Mesendoderm (in vitro differentiated cells): ENCODE measurements at regions not wholly inside any gene's neighbourhood (a gene's known extent, or its start where the extent isn't known, plus 50 kb on each side); places are given as distances from the start of the nearest gene placed in this dataset.

Experiments
- DNase-seq: peaks from one replicate; pipeline ENCODE4 v3.0.0; 2013
- H2AK5ac ChIP-seq: 2 replicates; pipeline ENCODE4 v1.6.1; 2013; ENCODE audit warnings: low read length, inconsistent platforms
- H2BK120ac ChIP-seq: 2 replicates; pipeline ENCODE4 v1.6.1; 2013; ENCODE audit warnings: low read depth, mild to moderate bottlenecking, low read length, moderate library complexity, mixed read lengths
- H2BK15ac ChIP-seq: replicated peaks from 2 replicates; pipeline ENCODE4 v1.6.1; 2013; ENCODE audit warnings: low read depth, mild to moderate bottlenecking, moderate library complexity
- H2BK5ac ChIP-seq: 2 replicates; pipeline ENCODE4 v1.6.1; 2013; ENCODE audit warnings: low read length, inconsistent platforms
- H3K18ac ChIP-seq: 2 replicates; pipeline ENCODE4 v1.6.1; 2013; ENCODE audit warnings: mild to moderate bottlenecking, low read length, mixed read lengths
- H3K23ac ChIP-seq: one replicate; pipeline ENCODE4 v1.6.1; 2013; ENCODE audit warnings: low read length
- H3K27ac ChIP-seq: 2 replicates; pipeline ENCODE4 v1.5.1; 2013; ENCODE audit warnings: low read depth, mild to moderate bottlenecking, inconsistent platforms, low read length, moderate library complexity
- H3K27me3 ChIP-seq: 2 replicates; pipeline ENCODE4 v1.6.1; 2013; ENCODE audit warnings: low read length, control low read depth, mild to moderate bottlenecking, inconsistent platforms; ENCODE audit not compliant: insufficient read depth, poor library complexity
- H3K36me3 ChIP-seq: 2 replicates; pipeline ENCODE4 v1.6.1; 2013; ENCODE audit warnings: low read length, inconsistent platforms; ENCODE audit not compliant: control insufficient read depth, insufficient read depth
- H3K4ac ChIP-seq: one replicate; pipeline ENCODE4 v1.6.1; 2013; ENCODE audit warnings: low read depth, mild to moderate bottlenecking, low read length, moderate library complexity
- H3K4me1 ChIP-seq: 2 replicates; pipeline ENCODE4 v1.6.1; 2013; ENCODE audit warnings: low read depth, low read length, inconsistent platforms; ENCODE audit not compliant: control insufficient read depth
- H3K4me2 ChIP-seq: 2 replicates; pipeline ENCODE4 v1.6.1; 2013; ENCODE audit warnings: low read length
- H3K4me3 ChIP-seq: 2 replicates; pipeline ENCODE4 v1.5.1; 2013; ENCODE audit warnings: mild to moderate bottlenecking, low read length
- H3K56ac ChIP-seq: one replicate; pipeline ENCODE4 v1.6.1; 2013; ENCODE audit warnings: low read length
- H3K79me1 ChIP-seq: 2 replicates; pipeline ENCODE4 v1.6.1; 2013; ENCODE audit warnings: low read length, inconsistent platforms
- H3K79me2 ChIP-seq: 2 replicates; pipeline ENCODE4 v1.6.1; 2013; ENCODE audit warnings: mild to moderate bottlenecking, low read length; ENCODE audit not compliant: control insufficient read depth, insufficient read depth
- H3K9ac ChIP-seq: 2 replicates; pipeline ENCODE4 v1.6.1; 2013; ENCODE audit warnings: low read length, inconsistent platforms
- H4K5ac ChIP-seq: one replicate; pipeline ENCODE4 v1.6.1; 2013; ENCODE audit warnings: low read length
- H4K8ac ChIP-seq: one replicate; pipeline ENCODE4 v1.6.1; 2013; ENCODE audit warnings: low read depth, mild to moderate bottlenecking, control low read depth, low read length, moderate library complexity
- WGBS: extraction: QIAGEN DNeasy Blood & Tissue Kit; methylation state at CpG from one replicate; pipeline ENCODE4 v1.1.7; 2013; ENCODE audit warnings: low lambda C conversion rate, missing lambda C conversion rate; ENCODE audit not compliant: insufficient coverage; ENCODE audit errors: extremely low coverage; 5-methylcytosine and 5-hydroxymethylcytosine counted together

DNA sequence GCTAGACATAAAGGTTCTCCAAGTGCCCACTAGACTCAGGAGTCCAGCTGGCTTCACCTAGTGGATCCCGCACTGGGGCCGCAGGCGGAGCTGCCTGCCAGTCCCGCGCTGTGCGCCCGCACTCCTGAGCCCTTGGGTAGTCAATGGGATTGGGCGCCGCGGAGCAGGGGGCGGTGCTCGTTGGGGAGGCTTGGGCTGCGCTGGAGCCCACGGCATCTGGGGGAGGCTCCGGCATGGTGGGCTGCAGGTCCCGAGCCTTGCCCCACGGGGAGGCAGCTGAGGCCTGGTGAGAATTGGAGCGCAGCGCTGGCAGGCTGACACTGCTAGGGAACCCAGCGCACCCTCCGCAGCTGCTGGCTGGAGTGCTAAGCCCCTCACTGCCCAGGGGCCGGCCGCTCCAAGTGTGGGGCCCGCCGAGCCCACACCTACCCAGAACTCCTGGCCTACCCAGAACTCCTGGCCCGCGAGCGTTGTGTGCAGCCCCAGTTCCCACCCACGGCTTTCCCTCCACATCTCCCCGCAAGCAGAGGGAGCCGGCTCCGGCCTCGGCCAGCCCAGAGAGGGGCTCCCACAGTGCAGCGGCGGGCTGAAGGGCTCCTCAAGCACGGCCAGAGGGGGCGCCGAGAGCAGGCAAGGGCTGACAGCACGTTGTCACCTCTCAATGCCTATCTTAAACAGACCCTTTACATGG, 260.7 kb upstream of the DMRT1 start:
- H3K4me3 ChIP-seq = no peak overlapping the region
- no peak for DNase-seq
- no peak overlapping the region for H2BK15ac ChIP-seq
- H4K5ac ChIP-seq = no peak overlapping the region
- no peaks in the 10 kb centered on the region for H3K27me3 ChIP-seq
- no peak overlapping the region for H3K56ac ChIP-seq
- H4K8ac ChIP-seq = no peak overlapping the region
- no peak overlapping the region for H2AK5ac ChIP-seq
- H3K4ac ChIP-seq = no peak overlapping the region
- no peak overlapping the region for H3K23ac ChIP-seq
- no CpG with 5 or more reads among the region's 39 CpGs for WGBS
- H3K36me3 ChIP-seq = no peaks in the 10 kb centered on the region
- no peaks in the 10 kb centered on the region for H3K79me2 ChIP-seq
- H3K4me1 ChIP-seq = no peaks in the 10 kb centered on the region
- no peaks in the 10 kb centered on the region for H3K79me1 ChIP-seq
- no peak overlapping the region for H2BK120ac ChIP-seq
- H3K27ac ChIP-seq = no peak overlapping the region
- no peak overlapping the region for H3K9ac ChIP-seq
- no peak overlapping the region for H3K4me2 ChIP-seq
- no peak overlapping the region for H3K18ac ChIP-seq
- no peak overlapping the region for H2BK5ac ChIP-seq

DNA sequence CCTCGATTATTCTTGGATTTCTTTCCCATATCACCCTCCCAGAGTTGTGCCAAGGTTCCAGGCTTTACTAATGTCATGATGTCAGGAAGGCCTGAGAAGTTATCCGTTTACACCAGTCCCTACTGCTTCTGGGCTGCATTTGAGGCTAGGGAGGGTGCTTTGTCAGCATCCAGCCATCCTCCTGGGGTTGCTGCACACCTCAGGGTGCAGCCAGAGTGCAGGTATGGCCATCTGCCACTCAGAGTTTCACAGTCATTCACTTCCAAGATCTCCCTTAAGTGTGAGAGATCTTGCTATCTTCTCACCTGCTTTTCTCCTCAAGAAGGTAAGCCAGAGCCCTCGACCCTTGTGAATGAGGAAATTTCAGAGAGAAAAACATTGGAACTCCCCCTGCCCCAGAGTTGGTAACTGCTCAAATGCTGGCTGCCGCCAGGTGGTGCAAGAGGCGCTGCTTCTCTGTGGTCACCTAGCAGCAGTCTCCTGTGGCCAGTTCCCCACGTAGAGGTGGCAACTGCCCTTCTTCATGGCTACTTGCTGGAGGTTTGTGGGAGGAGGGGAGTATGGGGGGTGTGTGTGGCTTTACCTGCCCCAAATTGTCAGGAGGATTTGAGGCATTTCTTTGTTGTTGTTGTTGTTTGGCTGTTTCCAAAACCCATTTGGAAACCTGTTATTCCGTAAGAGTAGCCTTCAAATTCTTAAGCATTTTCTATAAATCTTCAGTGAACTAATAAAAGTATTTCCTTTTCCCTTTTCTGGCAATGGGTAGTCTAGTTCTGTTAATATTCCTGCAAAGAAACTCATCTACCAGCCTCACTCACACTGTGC, 259.6 kb upstream of the DMRT1 start:
- H3K56ac ChIP-seq = no peak overlapping the region
- WGBS = no CpG with 5 or more reads among the region's 7 CpGs
- DNase-seq = peak; percentile 58

DNA sequence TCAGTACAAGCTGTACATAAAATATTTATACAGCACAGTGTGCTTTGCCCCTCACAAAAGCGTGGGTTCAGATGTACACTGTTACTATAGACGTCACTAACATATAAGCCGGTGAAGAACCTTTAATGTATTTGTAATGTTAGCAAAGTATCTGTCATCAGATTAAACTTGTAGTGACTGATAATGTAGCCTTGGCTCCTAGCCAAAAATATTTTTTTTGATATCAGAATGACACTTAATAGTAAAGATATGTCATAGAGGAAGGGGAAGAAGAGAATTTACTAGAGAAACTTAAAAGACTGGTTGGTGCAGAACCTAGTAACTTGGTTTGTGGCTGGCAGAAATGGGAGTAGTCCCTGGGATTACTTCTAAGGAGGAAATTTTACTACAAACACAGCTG, 258.7 kb upstream of the DMRT1 start:
- no peaks in the 10 kb centered on the region for H3K4me1 ChIP-seq
- H3K27me3 ChIP-seq = no peaks in the 10 kb centered on the region
- no peak overlapping the region for H3K4ac ChIP-seq
- H2AK5ac ChIP-seq = no peak overlapping the region
- H3K56ac ChIP-seq = no peak overlapping the region
- no peak overlapping the region for H3K9ac ChIP-seq
- H2BK15ac ChIP-seq = no peak overlapping the region
- no peaks in the 10 kb centered on the region for H3K79me1 ChIP-seq
- no peak overlapping the region for H4K5ac ChIP-seq
- H3K18ac ChIP-seq = no peak overlapping the region
- H3K79me2 ChIP-seq = no peaks in the 10 kb centered on the region
- H2BK5ac ChIP-seq = no peak overlapping the region
- WGBS = no CpG with 5 or more reads among the region's 3 CpGs
- H3K36me3 ChIP-seq = no peaks in the 10 kb centered on the region
- H3K27ac ChIP-seq = no peak overlapping the region
- no peak overlapping the region for H3K4me2 ChIP-seq
- no peak overlapping the region for H4K8ac ChIP-seq
- no peak for DNase-seq
- H3K4me3 ChIP-seq = no peak overlapping the region
- no peak overlapping the region for H3K23ac ChIP-seq
- no peak overlapping the region for H2BK120ac ChIP-seq

More for the DNA sequence above, 259.6 kb upstream of the DMRT1 start:
- H2AK5ac ChIP-seq = no peak overlapping the region
- H3K36me3 ChIP-seq = no peaks in the 10 kb centered on the region
- H3K79me2 ChIP-seq = no peaks in the 10 kb centered on the region
- no peak overlapping the region for H2BK5ac ChIP-seq
- no peak overlapping the region for H3K4ac ChIP-seq
- no peak overlapping the region for H2BK15ac ChIP-seq
- H3K18ac ChIP-seq = no peak overlapping the region
- no peak overlapping the region for H3K23ac ChIP-seq
- no peak overlapping the region for H3K27ac ChIP-seq
- H3K4me1 ChIP-seq = no peaks in the 10 kb centered on the region
- no peak overlapping the region for H2BK120ac ChIP-seq
- H3K27me3 ChIP-seq = no peaks in the 10 kb centered on the region
- no peak overlapping the region for H4K8ac ChIP-seq
- H3K4me3 ChIP-seq = no peak overlapping the region
- H3K9ac ChIP-seq = no peak overlapping the region
- H4K5ac ChIP-seq = no peak overlapping the region
- H3K79me1 ChIP-seq = no peaks in the 10 kb centered on the region
- H3K4me2 ChIP-seq = no peak overlapping the region

DNA sequence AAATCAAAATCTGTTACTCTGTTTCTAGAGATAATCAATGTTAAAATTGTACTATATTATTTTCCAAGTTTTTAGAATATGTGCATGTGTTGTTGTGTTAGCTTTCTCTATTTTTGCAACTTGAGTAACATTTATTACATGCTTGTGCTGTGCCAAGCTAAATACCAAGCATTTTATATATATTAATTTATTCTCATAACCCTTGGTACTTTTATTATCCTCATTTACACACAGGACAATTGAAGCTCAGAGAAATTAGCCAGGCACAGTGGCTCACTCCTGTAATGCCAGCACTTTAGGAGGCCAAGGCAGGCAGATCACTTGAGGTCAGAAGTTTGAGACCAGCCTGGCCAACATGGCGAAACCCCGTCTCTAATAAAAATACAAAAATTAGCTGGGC, 254.0 kb upstream of the DMRT1 start:
- peaks cover 11% of the 10 kb centered on the region for H3K4me1 ChIP-seq
- no CpG with 5 or more reads among the region's 2 CpGs for WGBS
- H4K5ac ChIP-seq = no peak overlapping the region
- no peak overlapping the region for H3K56ac ChIP-seq
- H3K18ac ChIP-seq = no peak overlapping the region
- no peak overlapping the region for H3K4me2 ChIP-seq
- H4K8ac ChIP-seq = no peak overlapping the region
- H3K79me1 ChIP-seq = no peaks in the 10 kb centered on the region
- no peak overlapping the region for H2BK5ac ChIP-seq
- H3K27me3 ChIP-seq = no peaks in the 10 kb centered on the region
- no peak for DNase-seq
- H3K4ac ChIP-seq = no peak overlapping the region
- H3K79me2 ChIP-seq = no peaks in the 10 kb centered on the region
- H3K9ac ChIP-seq = no peak overlapping the region
- no peak overlapping the region for H2BK120ac ChIP-seq
- no peaks in the 10 kb centered on the region for H3K36me3 ChIP-seq
- no peak overlapping the region for H3K23ac ChIP-seq
- H3K27ac ChIP-seq = no peak overlapping the region
- no peak overlapping the region for H3K4me3 ChIP-seq
- no peak overlapping the region for H2AK5ac ChIP-seq
- no peak overlapping the region for H2BK15ac ChIP-seq

DNA sequence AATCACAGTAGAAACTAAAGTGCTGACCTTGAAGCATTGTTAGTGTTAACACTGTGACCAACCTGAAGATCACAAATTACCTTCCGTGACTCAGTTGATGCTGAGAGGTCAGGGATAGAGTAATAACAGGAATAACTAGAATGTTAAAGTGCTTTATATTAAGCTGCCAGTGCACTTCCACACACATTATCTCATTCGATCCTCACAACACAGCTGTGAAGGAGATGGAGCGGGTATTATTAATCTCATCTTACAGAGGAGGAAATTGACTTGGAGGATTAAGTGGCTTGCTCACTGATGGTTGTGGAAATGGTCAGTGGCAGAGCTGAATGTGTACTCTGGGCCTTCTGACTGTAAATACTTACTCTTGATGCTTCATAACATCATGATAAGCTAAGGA, 252.5 kb upstream of the DMRT1 start:
- H3K18ac ChIP-seq = peak overlapping the region; percentile 23
- no peak overlapping the region for H4K8ac ChIP-seq
- H3K79me1 ChIP-seq = no peaks in the 10 kb centered on the region
- H3K79me2 ChIP-seq = no peaks in the 10 kb centered on the region
- H3K27ac ChIP-seq = no peak overlapping the region
- no peak overlapping the region for H2BK15ac ChIP-seq
- no CpG with 5 or more reads among the region's 3 CpGs for WGBS
- DNase-seq = no peak
- no peak overlapping the region for H2BK5ac ChIP-seq
- no peak overlapping the region for H3K23ac ChIP-seq
- H3K56ac ChIP-seq = no peak overlapping the region
- H3K4ac ChIP-seq = no peak overlapping the region
- no peak overlapping the region for H2BK120ac ChIP-seq
- peaks cover 11% of the 10 kb centered on the region for H3K4me1 ChIP-seq
- H2AK5ac ChIP-seq = no peak overlapping the region
- no peak overlapping the region for H3K4me3 ChIP-seq
- H4K5ac ChIP-seq = no peak overlapping the region
- no peak overlapping the region for H3K4me2 ChIP-seq
- no peak overlapping the region for H3K9ac ChIP-seq
- H3K27me3 ChIP-seq = no peaks in the 10 kb centered on the region
- H3K36me3 ChIP-seq = no peaks in the 10 kb centered on the region
